ENCODE measurements at regions not wholly inside any gene's neighbourhood (a gene's known extent, or its start where the extent isn't known, plus 50 kb on each side); places are given as distances from the start of the nearest gene placed in this dataset.

DNA sequence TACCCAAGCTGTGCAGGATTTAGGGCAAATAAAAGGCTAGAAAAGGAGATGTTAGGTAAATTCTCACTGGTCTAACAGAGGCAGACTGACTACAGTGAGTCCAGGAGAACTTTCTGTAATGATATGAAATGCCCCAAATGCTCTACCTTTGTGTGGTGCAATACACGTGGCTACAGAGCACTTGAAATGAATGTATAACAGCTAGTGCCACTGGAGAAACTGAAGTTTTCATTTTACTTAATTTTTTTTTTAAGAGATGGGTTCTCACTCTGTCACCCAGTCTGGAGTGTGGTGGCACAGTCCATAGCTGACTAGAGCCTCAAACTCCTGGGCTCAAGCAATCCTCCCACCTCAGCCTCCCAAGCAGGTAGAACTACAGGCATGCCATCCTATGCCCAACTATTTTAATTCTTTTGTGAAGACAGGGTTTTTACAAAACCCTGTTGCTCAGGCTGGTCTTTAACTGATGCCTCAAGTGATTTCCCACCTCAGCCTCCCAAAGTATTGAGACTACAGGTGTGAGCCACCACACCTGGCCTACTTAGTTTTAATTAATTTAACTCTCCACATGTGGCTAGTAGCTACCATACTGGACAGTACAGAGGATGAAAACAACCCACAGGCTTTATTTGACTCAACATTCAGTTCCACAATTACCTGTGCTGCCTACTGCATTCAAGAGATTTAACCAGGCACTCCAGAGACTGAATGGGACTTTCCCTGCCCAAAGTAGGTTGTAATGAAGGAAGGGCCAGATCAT, 84.8 kb upstream of the PLEKHM1 start:
- H3K79me2 ChIP-seq (ENCODE audit: insufficient read depth, low read length), result peaks cover 62% of the 10 kb centered on the region
- ChIA-PET CTCF (ENCODE audit: low intra/inter-chr PET ratio, low total read pairs) (interaction anchor here (0.6 kb wide), 1 partner anchor 10 kb away, joined by 4 read pairs; no protein-coding TSS in a partner anchor), POLR2A (interaction anchor here (0.6 kb wide), 1 partner anchor 917 kb away, joined by 3 read pairs; no protein-coding TSS in a partner anchor)
- H3K27ac ChIP-seq (ENCODE audit: extremely low read length, insufficient read depth, low read length), result no peak overlapping the region
- ATAC-seq (no peak), DNase-seq (ENCODE audit: low spot score) (no peak), FAIRE-seq (no peak)
- H3K4me2 ChIP-seq (ENCODE audit: low read depth, low read length), result no peak overlapping the region
- H2AFZ ChIP-seq (ENCODE audit: low read length), result no peak overlapping the region
- intact Hi-C loops (cut with micrococcal nuclease; ENCODE audit: unreplicated experiment), result no loop called here
- WGBS (ENCODE audit: low lambda C conversion rate), result 86% methylated on average over 1 of the region's 1 CpG
- no peak overlapping the region for H3K9ac ChIP-seq (ENCODE audit: insufficient read depth, low read depth, low read length)
- no TSS peak for BruUV-seq (replicated peaks)
- H3K4me1 ChIP-seq (ENCODE audit: insufficient read depth, low read length), result peaks cover 26% of the 10 kb centered on the region
- no peak overlapping the region for H3K4me3 ChIP-seq (replicated peaks in 1 of 3; ENCODE audit: insufficient read depth in 1 of 3, low read depth in 2 of 3, low read length in 3 of 3)
- H4K20me1 ChIP-seq (ENCODE audit: insufficient read depth, low read length), result no peaks in the 10 kb centered on the region
- in situ Hi-C loops (cut with HindIII; ENCODE audit: extremely low pct_ligation_motif_present, low pct_unique_long_range_greater_than_20kb), result loop anchor here (25.0 kb wide), 1 partner anchor 687 kb away; no protein-coding TSS in a partner anchor
- H3K9me3 ChIP-seq (ENCODE audit: low read length), result no peaks in the 10 kb centered on the region
- peaks cover 2 to 4% of the 10 kb centered on the region in 2 experiments; a peak in 2 of 5 replicates for H3K36me3 ChIP-seq (replicated peaks in 1 of 2; ENCODE audit: control insufficient read depth in 1 of 2, insufficient read depth in 2 of 2, low read length in 2 of 2)
- H3K27me3 ChIP-seq (ENCODE audit: control insufficient read depth in 1 of 2, insufficient read depth in 2 of 2, low read length in 2 of 2), result no peaks in the 10 kb centered on the region
- TF ChIP-seq, protein P1, sequence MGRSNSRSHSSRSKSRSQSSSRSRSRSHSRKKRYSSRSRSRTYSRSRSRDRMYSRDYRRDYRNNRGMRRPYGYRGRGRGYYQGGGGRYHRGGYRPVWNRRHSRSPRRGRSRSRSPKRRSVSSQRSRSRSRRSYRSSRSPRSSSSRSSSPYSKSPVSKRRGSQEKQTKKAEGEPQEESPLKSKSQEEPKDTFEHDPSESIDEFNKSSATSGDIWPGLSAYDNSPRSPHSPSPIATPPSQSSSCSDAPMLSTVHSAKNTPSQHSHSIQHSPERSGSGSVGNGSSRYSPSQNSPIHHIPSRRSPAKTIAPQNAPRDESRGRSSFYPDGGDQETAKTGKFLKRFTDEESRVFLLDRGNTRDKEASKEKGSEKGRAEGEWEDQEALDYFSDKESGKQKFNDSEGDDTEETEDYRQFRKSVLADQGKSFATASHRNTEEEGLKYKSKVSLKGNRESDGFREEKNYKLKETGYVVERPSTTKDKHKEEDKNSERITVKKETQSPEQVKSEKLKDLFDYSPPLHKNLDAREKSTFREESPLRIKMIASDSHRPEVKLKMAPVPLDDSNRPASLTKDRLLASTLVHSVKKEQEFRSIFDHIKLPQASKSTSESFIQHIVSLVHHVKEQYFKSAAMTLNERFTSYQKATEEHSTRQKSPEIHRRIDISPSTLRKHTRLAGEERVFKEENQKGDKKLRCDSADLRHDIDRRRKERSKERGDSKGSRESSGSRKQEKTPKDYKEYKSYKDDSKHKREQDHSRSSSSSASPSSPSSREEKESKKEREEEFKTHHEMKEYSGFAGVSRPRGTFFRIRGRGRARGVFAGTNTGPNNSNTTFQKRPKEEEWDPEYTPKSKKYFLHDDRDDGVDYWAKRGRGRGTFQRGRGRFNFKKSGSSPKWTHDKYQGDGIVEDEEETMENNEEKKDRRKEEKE (IDR thresholded peaks at IDR 0.05), result no peak
- TF ChIP-seq ZFP36 (IDR thresholded peaks at IDR 0.05; ENCODE audit: borderline replicate concordance, low read depth, low read length, partially characterized antibody) (no peak), RBM39 (IDR thresholded peaks at IDR 0.05; ENCODE audit: low read depth, low read length, poor library complexity, severe bottlenecking) (no peak), XBP1 (CRISPR knock-in tag; IDR thresholded peaks at IDR 0.05) (no peak), RBM22 (optimal IDR thresholded peaks at IDR 0.05; ENCODE audit: low read length) (no peak), AGO1 (IDR thresholded peaks at IDR 0.05; ENCODE audit: low read depth, low read length, poor library complexity, severe bottlenecking) (no peak), SAFB2 (CRISPR knock-in tag; IDR thresholded peaks at IDR 0.05; ENCODE audit: borderline replicate concordance, low read depth) (no peak), ZNF567 (CRISPR knock-in tag; IDR thresholded peaks at IDR 0.05; ENCODE audit: borderline replicate concordance) (no peak), PAF1 (CRISPR knock-in tag; IDR thresholded peaks at IDR 0.05) (no peak)
- TF ChIP-seq, protein P2, sequence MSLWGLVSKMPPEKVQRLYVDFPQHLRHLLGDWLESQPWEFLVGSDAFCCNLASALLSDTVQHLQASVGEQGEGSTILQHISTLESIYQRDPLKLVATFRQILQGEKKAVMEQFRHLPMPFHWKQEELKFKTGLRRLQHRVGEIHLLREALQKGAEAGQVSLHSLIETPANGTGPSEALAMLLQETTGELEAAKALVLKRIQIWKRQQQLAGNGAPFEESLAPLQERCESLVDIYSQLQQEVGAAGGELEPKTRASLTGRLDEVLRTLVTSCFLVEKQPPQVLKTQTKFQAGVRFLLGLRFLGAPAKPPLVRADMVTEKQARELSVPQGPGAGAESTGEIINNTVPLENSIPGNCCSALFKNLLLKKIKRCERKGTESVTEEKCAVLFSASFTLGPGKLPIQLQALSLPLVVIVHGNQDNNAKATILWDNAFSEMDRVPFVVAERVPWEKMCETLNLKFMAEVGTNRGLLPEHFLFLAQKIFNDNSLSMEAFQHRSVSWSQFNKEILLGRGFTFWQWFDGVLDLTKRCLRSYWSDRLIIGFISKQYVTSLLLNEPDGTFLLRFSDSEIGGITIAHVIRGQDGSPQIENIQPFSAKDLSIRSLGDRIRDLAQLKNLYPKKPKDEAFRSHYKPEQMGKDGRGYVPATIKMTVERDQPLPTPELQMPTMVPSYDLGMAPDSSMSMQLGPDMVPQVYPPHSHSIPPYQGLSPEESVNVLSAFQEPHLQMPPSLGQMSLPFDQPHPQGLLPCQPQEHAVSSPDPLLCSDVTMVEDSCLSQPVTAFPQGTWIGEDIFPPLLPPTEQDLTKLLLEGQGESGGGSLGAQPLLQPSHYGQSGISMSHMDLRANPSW (CRISPR knock-in tag; IDR thresholded peaks at IDR 0.05; ENCODE audit: borderline replicate concordance), result no peak
- TF ChIP-seq, protein P3, sequence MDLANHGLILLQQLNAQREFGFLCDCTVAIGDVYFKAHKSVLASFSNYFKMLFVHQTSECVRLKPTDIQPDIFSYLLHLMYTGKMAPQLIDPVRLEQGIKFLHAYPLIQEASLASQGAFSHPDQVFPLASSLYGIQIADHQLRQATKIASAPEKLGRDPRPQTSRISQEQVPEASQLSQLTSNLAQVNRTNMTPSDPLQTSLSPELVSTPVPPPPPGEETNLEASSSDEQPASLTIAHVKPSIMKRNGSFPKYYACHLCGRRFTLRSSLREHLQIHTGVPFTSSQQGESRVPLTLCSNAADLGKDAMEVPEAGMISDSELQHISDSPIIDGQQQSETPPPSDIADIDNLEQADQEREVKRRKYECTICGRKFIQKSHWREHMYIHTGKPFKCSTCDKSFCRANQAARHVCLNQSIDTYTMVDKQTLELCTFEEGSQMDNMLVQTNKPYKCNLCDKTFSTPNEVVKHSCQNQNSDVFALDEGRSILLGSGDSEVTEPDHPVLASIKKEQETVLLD (CRISPR knock-in tag; IDR thresholded peaks at IDR 0.05; ENCODE audit: low read depth), result no peak
- TF ChIP-seq, protein P4, sequence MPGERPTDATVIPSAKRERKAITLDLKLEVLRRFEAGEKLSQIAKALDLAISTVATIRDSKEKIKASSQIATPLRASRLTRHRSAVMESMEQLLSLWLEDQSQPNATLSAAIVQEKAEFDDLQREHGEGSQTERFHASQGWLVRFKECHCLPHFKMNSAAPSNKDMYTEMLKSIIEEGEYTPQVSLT (CRISPR knock-in tag; IDR thresholded peaks at IDR 0.05; ENCODE audit: borderline replicate concordance, low read depth), result no peak
- TF ChIP-seq, protein P5, sequence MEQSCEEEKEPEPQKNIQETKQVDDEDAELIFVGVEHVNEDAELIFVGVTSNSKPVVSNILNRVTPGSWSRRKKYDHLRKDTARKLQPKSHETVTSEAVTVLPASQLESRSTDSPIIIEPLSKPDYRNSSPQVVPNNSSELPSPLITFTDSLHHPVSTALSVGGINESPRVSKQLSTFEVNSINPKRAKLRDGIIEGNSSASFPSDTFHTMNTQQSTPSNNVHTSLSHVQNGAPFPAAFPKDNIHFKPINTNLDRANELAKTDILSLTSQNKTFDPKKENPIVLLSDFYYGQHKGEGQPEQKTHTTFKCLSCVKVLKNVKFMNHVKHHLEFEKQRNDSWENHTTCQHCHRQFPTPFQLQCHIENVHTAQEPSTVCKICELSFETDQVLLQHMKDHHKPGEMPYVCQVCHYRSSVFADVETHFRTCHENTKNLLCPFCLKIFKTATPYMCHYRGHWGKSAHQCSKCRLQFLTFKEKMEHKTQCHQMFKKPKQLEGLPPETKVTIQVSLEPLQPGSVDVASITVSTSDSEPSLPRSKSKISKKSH (CRISPR knock-in tag; IDR thresholded peaks at IDR 0.05; ENCODE audit: borderline replicate concordance), result no peak
